GM13976 (cell line): ENCODE measurements at regions not wholly inside any gene's neighbourhood (a gene's known extent, or its start where the extent isn't known, plus 50 kb on each side); places are given as distances from the start of the nearest gene placed in this dataset.

Experiments used
- DNase-seq: peaks from one replicate; pipeline ENCODE4 v3.0.0; 2012; ENCODE audit warnings: low spot score
- CTCF ChIP-seq: IDR thresholded peaks from 2 replicates; pipeline ENCODE4 v1.5.1; 2012; ENCODE audit warnings: borderline replicate concordance, mild to moderate bottlenecking; ENCODE audit not compliant: insufficient read depth; ENCODE audit errors: extremely low read depth, missing control alignments, control extremely low read depth
- in situ Hi-C: fragments of 300-500 bp; cut with MboI; formaldehyde crosslinking; loops from one replicate; pipeline ENCODE4 v1.12.0; 2022; ENCODE audit warnings: low sequenced_read_pairs, mixed read lengths, inconsistent platforms; ENCODE audit not compliant: unreplicated experiment

GRCh38 chr3:115436767-115437301 is 186.5 kb upstream of the GAP43 start:
- no peak for DNase-seq
- TF ChIP-seq CTCF: no peak
- in situ Hi-C loops: no loop called here

DNA sequence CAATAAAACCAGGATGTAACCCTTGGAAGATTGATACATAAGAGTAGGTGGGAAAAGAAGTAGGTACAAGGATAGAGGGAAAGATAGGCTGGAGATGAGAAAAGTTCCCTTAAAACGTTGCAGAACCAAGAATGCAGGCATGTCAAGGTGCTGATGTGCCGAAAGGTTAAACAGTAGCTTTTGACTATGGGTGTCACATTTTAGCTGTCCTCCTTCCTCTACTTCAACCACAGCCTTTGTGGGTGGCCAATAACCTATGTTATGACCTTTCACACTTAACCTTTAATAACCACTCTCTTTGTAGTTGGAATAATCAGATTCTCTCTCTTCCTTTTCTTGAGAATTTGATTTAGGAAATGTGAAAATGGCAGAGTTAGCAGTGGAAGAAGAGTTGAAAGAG is 184.5 kb upstream of the GAP43 start:
- DNase-seq: no peak
- in situ Hi-C loops: no loop called here
- no peak for TF ChIP-seq CTCF

DNA sequence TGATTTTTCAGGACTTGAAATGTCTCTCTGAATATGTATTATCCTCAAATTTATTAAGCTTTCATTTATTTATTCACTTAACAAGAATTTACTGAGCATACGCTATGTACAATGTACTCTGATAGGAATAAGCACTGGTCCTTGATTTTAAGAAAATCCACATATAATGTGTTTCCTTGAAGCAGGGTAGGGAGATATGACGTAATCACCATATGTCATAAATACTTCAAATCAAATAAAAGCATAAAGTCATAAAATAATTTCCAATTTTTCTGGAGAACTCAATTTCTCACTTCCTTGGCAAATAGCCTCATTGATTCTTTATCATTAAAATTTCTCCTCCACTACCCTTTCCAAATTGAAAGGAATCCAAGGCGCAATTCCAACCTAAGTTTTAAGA is 177.8 kb upstream of the GAP43 start:
- TF ChIP-seq CTCF: no peak
- in situ Hi-C loops: no loop called here
- no peak for DNase-seq

DNA sequence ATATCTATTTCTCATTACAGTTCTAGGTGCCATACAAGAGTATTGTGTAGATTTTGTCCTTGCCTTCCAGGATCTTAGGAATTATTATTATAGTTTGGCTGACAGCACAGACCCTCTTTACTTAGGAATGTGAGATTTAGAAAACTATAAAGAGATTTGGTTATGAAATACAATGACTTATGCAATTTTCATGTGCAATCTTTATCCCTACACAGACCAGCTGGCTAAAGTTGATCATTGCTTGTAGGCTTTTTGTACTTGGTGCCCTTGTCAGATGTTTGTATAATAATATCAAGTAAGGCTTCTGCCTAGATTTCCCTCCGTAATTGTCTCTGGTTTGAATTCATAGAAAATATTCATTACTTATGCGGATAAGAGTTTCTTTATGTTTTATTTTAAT is 174.5 kb upstream of the GAP43 start:
- TF ChIP-seq CTCF: no peak
- in situ Hi-C loops: no loop called here
- DNase-seq: no peak

- in situ Hi-C loops: no loop called here
- no peak for TF ChIP-seq CTCF
- DNase-seq: no peak
Measured at GRCh38 chr3:115450036-115450435, 173.3 kb upstream of the GAP43 start.

DNA sequence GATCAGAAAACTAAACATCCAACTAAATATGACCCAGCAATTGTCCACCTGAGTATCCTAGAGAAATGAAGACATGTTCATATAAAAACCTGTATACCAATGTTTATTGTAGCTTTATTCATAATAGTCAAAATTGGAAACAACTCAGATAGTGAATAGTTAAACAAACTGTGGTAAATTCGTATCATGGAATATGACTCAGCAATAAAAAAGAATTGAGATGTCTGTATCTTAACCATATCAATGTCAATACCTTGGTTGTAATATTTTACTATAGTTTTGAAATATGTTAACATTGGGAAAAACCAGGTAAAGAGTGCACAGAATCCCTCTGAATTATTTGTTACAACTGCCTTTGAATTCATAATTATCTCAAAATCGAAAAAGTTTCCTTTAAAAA is 159.3 kb upstream of the GAP43 start:
- in situ Hi-C loops: no loop called here
- no peak for DNase-seq
- no peak for TF ChIP-seq CTCF

DNA sequence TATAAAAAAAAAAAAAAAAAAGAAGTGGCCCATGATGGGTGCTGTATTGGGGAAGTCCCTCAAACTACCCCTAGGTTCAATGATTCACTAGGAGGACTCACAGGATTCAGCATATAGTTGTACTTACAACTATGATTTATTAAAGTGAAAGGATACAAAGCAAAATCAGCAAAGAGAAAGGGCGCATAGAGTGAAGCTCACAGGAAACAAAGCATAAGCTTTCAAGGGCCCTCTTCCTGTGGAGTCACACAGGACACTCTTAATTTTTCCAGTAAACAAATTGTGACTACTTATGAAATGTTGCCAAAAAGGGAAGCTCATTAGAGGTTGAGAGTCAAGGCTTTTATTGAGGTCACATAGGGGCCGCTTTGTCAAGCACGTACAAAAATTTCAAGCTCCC is 153.7 kb upstream of the GAP43 start:
- in situ Hi-C loops: no loop called here
- no peak for DNase-seq
- no peak for TF ChIP-seq CTCF
